SK-N-SH (cell line): ENCODE measurements at regions not wholly inside any gene's neighbourhood (a gene's known extent, or its start where the extent isn't known, plus 50 kb on each side); places are given as distances from the start of the nearest gene placed in this dataset.

Source experiments
- CTCF ChIP-seq: fragments of 200-600 bp; sonication (generic); IDR thresholded peaks from 2 replicates; pipeline ENCODE4 v1.6.1; 2017; ENCODE audit warnings: antibody characterized with exemption, mild to moderate bottlenecking, moderate library complexity
- EP300 ChIP-seq, 2 experiments: IDR thresholded peaks; 2 replicates each; pipeline versions ENCODE4 v1.4.0 to v1.6.1; 2012; ENCODE audit warnings: borderline replicate concordance in 1 of 2, low read depth in 1 of 2, low read length in 1 of 2
- EZH2phosphoT487 ChIP-seq: fragments of 200-600 bp; sonication (generic); IDR thresholded peaks from 2 replicates; pipeline ENCODE4 v1.6.1; 2017; ENCODE audit warnings: low read depth, mixed run types, mild to moderate bottlenecking, antibody characterized with exemption, moderate library complexity, borderline replicate concordance
- FOXJ3 ChIP-seq: sonication (generic); formaldehyde crosslinking; IDR thresholded peaks from 2 replicates; pipeline ENCODE4 v1.5.1; 2020; ENCODE audit warnings: mild to moderate bottlenecking, missing genetic modification reagents
- JUND ChIP-seq: IDR thresholded peaks from 2 replicates; pipeline ENCODE4 v1.4.0; 2012
- MAX ChIP-seq: IDR thresholded peaks from 2 replicates; pipeline ENCODE4 v1.4.0; 2012; ENCODE audit warnings: low read depth
- NFIC ChIP-seq: IDR thresholded peaks from 2 replicates; pipeline ENCODE4 v1.4.0; 2012; ENCODE audit warnings: borderline replicate concordance
- POLR2AphosphoS5 ChIP-seq: IDR thresholded peaks from 2 replicates; pipeline ENCODE4 v1.6.1; 2012; ENCODE audit warnings: low read depth, low read length
- RAD21 ChIP-seq: IDR thresholded peaks from 2 replicates; pipeline ENCODE4 v1.6.1; 2012; ENCODE audit warnings: mild to moderate bottlenecking, low read length
- REST ChIP-seq: IDR thresholded peaks from 2 replicates; pipeline ENCODE4 v1.6.1; 2012; ENCODE audit warnings: mild to moderate bottlenecking, low read depth, low read length, moderate library complexity
- SMC3 ChIP-seq: IDR thresholded peaks from 2 replicates; pipeline ENCODE4 v1.6.1; 2012; ENCODE audit warnings: low read depth, low read length, improper control_type of control experiment
- TAF1 ChIP-seq: IDR thresholded peaks from 2 replicates; pipeline ENCODE4 v1.6.1; 2012; ENCODE audit warnings: low read depth, mild to moderate bottlenecking, low read length, moderate library complexity, borderline replicate concordance
- YY1 ChIP-seq: IDR thresholded peaks from 2 replicates; pipeline ENCODE4 v1.4.0; 2012; ENCODE audit warnings: low read depth, mild to moderate bottlenecking

GRCh38 chr3:81947359-81947758 lies 185.9 kb upstream of the GBE1 start:
- TF ChIP-seq MAX = no peak
- no peak for TF ChIP-seq EZH2phosphoT487
- TF ChIP-seq RAD21 = no peak
- no peak for TF ChIP-seq POLR2AphosphoS5
- no peak for TF ChIP-seq FOXJ3
- TF ChIP-seq CTCF = no peak
- no peak for TF ChIP-seq EP300 (IDR thresholded peaks at IDR 0.05; ENCODE audit: borderline replicate concordance in 1 of 2, low read depth in 1 of 2, low read length in 1 of 2)
- no peak for TF ChIP-seq JUND
- TF ChIP-seq NFIC = no peak
- TF ChIP-seq SMC3 = no peak
- TF ChIP-seq TAF1 = no peak
- TF ChIP-seq REST = no peak
- TF ChIP-seq YY1 = no peak
